ENCODE measurements at regions not wholly inside any gene's neighbourhood (a gene's known extent, or its start where the extent isn't known, plus 50 kb on each side); places are given as distances from the start of the nearest gene placed in this dataset.

DNA sequence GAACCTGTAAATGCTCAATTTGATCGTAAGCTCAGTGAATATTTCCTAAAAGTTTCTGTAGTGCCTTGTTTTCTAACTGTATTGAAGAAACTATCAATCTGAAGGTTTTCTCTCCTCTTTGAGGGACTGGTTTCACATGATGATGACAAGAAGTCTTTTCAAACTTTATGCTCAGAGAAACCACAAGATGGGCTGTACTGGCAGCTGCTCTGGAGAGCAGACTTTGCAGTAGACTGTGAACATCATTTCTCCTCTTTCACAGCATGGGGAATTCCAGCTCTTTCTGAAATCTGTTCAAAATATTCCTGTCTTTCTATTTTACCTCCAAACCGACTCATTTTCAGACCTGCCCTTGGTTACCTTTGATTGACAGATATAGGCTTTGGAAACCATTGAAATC lies 194.4 kb downstream of the IZUMO3 start:
- no peak for DNase-seq
- Histone ChIP-seq H3K9me3 (ENCODE audit: control insufficient read depth, low read length) (no peaks in the 10 kb centered on the region), H3K27me3 (ENCODE audit: control insufficient read depth, insufficient read depth) (no peaks in the 10 kb centered on the region), H3K4me3 (ENCODE audit: low read length) (no peak overlapping the region), H3K27ac (ENCODE audit: low read length) (no peak overlapping the region), H3K4me1 (ENCODE audit: control insufficient read depth, insufficient read depth, low read length) (no peaks in the 10 kb centered on the region)
- intact Hi-C loops (cut with DNase I): no loop called here
- ATAC-seq: no peak
- WGBS: 56% methylated on average over 2 of the region's 2 CpGs

DNA sequence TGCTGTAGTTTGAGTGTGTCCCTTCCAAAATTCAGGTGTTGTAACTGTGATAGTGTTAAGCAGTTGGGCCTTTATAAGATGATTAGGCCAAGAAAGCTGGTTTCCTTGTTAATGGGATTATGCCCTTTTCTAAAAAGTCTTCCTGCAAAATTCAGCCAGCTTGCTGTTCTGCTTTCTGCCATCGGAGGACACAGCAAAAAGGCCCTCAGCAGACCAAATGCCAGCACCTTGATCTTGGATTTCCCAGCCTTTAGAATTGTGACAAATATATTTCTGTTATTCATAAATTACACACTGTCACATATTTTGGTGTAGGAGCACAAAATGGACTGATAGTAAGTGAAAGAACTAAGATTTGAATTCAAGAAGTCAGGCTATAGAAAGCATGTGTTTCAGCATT lies 203.2 kb downstream of the IZUMO3 start:
- intact Hi-C loops (cut with DNase I): no loop called here
- Histone ChIP-seq H3K4me1 (ENCODE audit: control insufficient read depth, insufficient read depth, low read length) (no peaks in the 10 kb centered on the region), H3K27me3 (ENCODE audit: control insufficient read depth, insufficient read depth) (no peaks in the 10 kb centered on the region), H3K27ac (ENCODE audit: low read length) (no peak overlapping the region), H3K9me3 (ENCODE audit: control insufficient read depth, low read length) (no peaks in the 10 kb centered on the region), H3K4me3 (ENCODE audit: low read length) (no peak overlapping the region)
- DNase-seq (no peak), ATAC-seq (no peak)
- 85% methylated on average over 1 of the region's 1 CpG for WGBS

DNA sequence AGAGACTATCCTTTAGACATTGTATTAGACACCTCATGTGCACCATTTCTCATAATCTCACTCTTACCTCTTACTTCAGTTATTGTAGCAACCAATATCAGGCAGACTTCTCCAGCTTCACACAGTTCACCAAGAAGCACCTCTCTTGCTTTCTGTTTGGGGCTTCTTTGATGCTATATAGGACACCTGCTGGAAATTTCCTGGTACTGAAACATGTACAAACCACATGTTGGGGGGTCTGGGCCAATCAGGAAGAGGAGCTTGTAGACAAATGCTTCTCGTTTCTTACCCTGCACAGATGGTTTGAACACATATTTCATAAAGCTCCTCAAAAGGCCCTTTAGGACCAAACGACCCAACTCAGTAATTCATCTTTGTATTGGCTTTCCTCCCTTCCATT lies 212.1 kb downstream of the IZUMO3 start:
- no peak for DNase-seq
- no peak for ATAC-seq
- 34% methylated on average over 2 of the region's 2 CpGs for WGBS
- intact Hi-C loops (cut with DNase I): no loop called here
- Histone ChIP-seq H3K9me3 (ENCODE audit: control insufficient read depth, low read length) (no peaks in the 10 kb centered on the region), H3K27me3 (ENCODE audit: control insufficient read depth, insufficient read depth) (no peaks in the 10 kb centered on the region), H3K27ac (ENCODE audit: low read length) (no peak overlapping the region), H3K4me1 (ENCODE audit: control insufficient read depth, insufficient read depth, low read length) (no peaks in the 10 kb centered on the region), H3K4me3 (ENCODE audit: low read length) (no peak overlapping the region)

DNA sequence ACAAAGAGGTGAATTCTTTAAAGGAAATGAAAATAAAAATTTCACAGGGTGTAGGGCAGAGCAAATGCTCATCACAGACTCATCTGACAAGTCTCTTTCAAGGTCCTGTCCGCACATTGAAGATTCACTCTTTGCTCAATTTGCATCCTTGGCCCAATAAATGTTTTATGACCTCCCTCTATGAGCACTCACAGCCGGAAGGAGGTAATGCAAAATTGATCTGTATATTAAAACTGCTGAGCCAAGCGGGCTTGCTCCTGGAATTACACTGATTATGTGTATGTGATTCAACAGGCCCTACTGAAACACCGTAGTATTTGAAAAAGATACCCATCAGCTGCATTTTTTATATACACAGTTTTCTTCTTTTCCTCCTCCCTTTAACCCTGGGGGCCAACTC lies 246.8 kb downstream of the IZUMO3 start:
- 84% methylated on average over 4 of the region's 4 CpGs for WGBS
- Histone ChIP-seq H3K4me3 (ENCODE audit: low read length) (no peak overlapping the region), H3K27me3 (ENCODE audit: control insufficient read depth, insufficient read depth) (no peaks in the 10 kb centered on the region), H3K4me1 (ENCODE audit: control insufficient read depth, insufficient read depth, low read length) (no peaks in the 10 kb centered on the region), H3K27ac (ENCODE audit: low read length) (no peak overlapping the region), H3K9me3 (ENCODE audit: control insufficient read depth, low read length) (no peaks in the 10 kb centered on the region)
- DNase-seq: no peak
- intact Hi-C loops (cut with DNase I): no loop called here
- ATAC-seq: no peak

DNA sequence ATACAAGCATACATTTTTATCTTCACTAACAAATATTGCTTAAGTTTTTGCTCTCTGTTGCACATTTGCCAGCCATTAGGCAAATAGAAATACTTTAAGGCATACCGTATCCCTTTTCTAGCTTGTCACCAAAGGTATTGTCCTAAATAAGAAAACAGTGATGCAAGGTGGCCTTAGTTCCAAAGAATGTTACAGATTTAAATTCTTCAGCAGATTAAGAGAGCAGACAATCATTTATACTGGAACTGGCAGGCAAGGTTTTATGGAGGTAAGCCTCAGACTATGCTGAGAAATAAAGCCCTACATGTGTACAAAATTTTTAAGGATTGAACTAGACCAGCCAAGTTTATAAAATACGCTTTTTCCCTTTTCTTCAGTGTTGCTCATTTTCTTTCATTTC lies 247.8 kb downstream of the IZUMO3 start:
- H3K9me3 ChIP-seq (ENCODE audit: control insufficient read depth, low read length): no peaks in the 10 kb centered on the region
- no peaks in the 10 kb centered on the region for H3K4me1 ChIP-seq (ENCODE audit: control insufficient read depth, insufficient read depth, low read length)
- intact Hi-C loops (cut with DNase I): no loop called here
- H3K27me3 ChIP-seq (ENCODE audit: control insufficient read depth, insufficient read depth): no peaks in the 10 kb centered on the region
- 84% methylated on average over 2 of the region's 2 CpGs for WGBS
- DNase-seq (no peak), ATAC-seq (no peak)
- no peak overlapping the region for H3K4me3 ChIP-seq (ENCODE audit: low read length)
- no peak overlapping the region for H3K27ac ChIP-seq (ENCODE audit: low read length)

DNA sequence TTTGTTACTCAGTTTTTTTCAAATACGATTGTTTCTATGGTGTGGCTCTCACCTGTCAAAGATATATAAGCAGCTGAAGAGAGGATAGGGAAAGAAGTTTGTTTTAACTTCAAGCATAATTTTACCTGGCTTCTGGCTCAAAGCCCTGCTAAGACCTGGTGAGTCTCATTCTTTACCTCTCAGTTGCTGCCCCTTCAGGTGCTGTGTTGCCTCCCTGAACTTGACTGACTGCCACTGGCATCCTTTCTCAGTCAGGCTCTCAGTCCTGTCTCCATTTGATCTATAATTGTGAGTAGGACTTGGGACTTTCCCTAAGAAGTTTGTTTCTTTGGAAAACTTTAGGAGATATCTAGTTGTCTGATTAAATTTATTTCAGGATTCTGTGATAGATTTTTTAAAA lies 249.6 kb downstream of the IZUMO3 start:
- intact Hi-C loops (cut with DNase I): no loop called here

DNA sequence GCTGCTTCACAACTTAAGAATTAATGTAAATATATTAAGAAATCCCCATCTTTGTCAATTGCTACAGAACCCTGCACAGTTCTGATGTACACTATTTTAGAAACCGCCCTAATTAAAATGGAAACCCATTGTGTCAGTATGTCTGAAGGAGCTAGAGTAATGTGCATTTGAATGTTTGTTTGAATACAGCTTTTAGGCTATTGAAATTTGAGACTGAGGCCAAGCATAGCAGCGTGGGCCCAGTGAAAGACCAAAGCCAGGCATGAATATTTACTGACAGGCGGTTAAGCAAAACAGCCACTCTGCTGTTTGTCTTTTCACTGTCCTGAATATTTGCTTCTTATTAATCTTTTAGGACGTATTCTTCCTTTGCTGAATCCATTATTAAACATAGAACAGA lies 252.3 kb downstream of the IZUMO3 start:
- 44% methylated on average over 4 of the region's 4 CpGs for WGBS
- intact Hi-C loops (cut with DNase I): no loop called here
- Histone ChIP-seq H3K9me3 (ENCODE audit: control insufficient read depth, low read length) (no peaks in the 10 kb centered on the region), H3K4me3 (ENCODE audit: low read length) (no peak overlapping the region), H3K27ac (ENCODE audit: low read length) (no peak overlapping the region), H3K27me3 (ENCODE audit: control insufficient read depth, insufficient read depth) (no peaks in the 10 kb centered on the region), H3K4me1 (ENCODE audit: control insufficient read depth, insufficient read depth, low read length) (no peaks in the 10 kb centered on the region)
- no peak for ATAC-seq
- DNase-seq: no peak

More for the DNA sequence above, 249.6 kb downstream of the IZUMO3 start:
- ATAC-seq (no peak), DNase-seq (no peak)
- no peak overlapping the region for H3K27ac ChIP-seq (ENCODE audit: low read length)
- no peak overlapping the region for H3K4me3 ChIP-seq (ENCODE audit: low read length)
- H3K4me1 ChIP-seq (ENCODE audit: control insufficient read depth, insufficient read depth, low read length): no peaks in the 10 kb centered on the region
- H3K27me3 ChIP-seq (ENCODE audit: control insufficient read depth, insufficient read depth): no peaks in the 10 kb centered on the region
- H3K9me3 ChIP-seq (ENCODE audit: control insufficient read depth, low read length): no peaks in the 10 kb centered on the region
- 79% methylated on average over 1 of the region's 1 CpG for WGBS

DNA sequence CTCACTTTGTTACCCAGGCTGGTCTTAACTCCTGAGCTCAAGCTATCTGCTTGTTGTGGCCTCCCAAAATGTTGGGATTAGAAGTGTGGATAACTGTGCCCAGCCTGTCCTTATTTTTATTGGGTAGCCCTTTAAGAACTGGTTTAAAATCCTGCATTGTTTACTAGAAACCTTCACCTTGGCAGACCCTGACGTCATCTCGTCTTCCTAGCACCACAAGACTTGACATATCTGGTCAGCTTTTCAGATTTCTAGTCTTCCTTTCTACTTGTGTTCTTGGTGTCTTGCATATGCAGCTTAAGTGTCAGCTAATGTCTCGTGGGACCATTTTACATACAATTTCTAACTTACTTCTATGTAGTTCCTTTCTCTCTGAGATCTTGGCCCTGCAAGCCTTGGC lies 258.9 kb downstream of the IZUMO3 start:
- H3K27ac ChIP-seq (ENCODE audit: low read length): no peak overlapping the region
- no peaks in the 10 kb centered on the region for H3K4me1 ChIP-seq (ENCODE audit: control insufficient read depth, insufficient read depth, low read length)
- ATAC-seq (no peak), DNase-seq (no peak)
- intact Hi-C loops (cut with DNase I): no loop called here
- H3K4me3 ChIP-seq (ENCODE audit: low read length): no peak overlapping the region
- H3K27me3 ChIP-seq (ENCODE audit: control insufficient read depth, insufficient read depth): no peaks in the 10 kb centered on the region
- 67% methylated on average over 3 of the region's 3 CpGs for WGBS
- no peaks in the 10 kb centered on the region for H3K9me3 ChIP-seq (ENCODE audit: control insufficient read depth, low read length)

DNA sequence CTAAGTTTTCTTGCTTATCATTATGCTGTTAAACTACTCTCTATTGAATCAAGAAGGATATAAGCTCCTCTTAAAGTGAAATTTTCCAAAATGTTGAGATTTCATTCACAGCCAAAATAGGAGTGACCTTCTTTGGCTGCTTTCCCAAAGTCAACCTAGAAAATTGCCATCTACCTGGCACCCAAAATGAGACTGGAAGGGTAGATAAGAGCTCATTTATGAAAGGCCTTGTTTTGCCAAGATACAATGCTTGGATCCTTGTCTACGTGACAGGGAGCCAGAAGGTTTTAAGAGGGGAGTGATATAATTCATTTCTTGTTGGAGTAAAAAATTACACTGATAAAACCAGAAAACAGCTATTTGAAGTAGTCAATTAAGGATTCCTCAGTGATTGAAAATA lies 287.1 kb downstream of the IZUMO3 start:
- no peak for ATAC-seq
- WGBS: 23% methylated on average over 1 of the region's 1 CpG

DNA sequence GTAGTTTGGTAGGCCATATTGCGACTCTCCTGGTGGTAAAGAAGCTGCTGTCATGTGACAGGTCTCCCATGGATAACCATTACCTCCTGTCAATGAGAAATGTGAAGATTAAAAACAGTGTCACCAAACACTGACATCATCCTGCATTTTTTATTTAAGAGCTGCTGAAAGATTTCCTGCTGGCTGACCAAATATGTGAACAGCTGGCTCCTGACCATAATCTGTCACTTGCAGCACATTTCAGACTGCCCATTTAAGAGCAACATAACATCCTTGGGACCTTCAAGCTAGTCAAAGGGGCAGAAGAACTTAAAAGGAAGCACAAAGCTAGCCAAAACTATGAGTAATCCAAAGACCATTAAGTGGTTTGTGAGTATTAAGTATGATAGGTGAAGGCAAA lies 288.0 kb downstream of the IZUMO3 start:
- DNase-seq: no peak
- intact Hi-C loops (cut with DNase I): no loop called here
- no peaks in the 10 kb centered on the region for H3K27me3 ChIP-seq (ENCODE audit: control insufficient read depth, insufficient read depth)
- H3K9me3 ChIP-seq (ENCODE audit: control insufficient read depth, low read length): no peaks in the 10 kb centered on the region
- no peak overlapping the region for H3K27ac ChIP-seq (ENCODE audit: low read length)
- ATAC-seq: no peak
- no peak overlapping the region for H3K4me3 ChIP-seq (ENCODE audit: low read length)
- WGBS: 67% methylated on average over 1 of the region's 1 CpG
- no peaks in the 10 kb centered on the region for H3K4me1 ChIP-seq (ENCODE audit: control insufficient read depth, insufficient read depth, low read length)

More for the DNA sequence above, 287.1 kb downstream of the IZUMO3 start:
- intact Hi-C loops (cut with DNase I): no loop called here
- H3K4me1 ChIP-seq (ENCODE audit: control insufficient read depth, insufficient read depth, low read length): no peaks in the 10 kb centered on the region
- no peaks in the 10 kb centered on the region for H3K27me3 ChIP-seq (ENCODE audit: control insufficient read depth, insufficient read depth)
- H3K9me3 ChIP-seq (ENCODE audit: control insufficient read depth, low read length): no peaks in the 10 kb centered on the region
- H3K27ac ChIP-seq (ENCODE audit: low read length): no peak overlapping the region
- DNase-seq: no peak
- H3K4me3 ChIP-seq (ENCODE audit: low read length): no peak overlapping the region

DNA sequence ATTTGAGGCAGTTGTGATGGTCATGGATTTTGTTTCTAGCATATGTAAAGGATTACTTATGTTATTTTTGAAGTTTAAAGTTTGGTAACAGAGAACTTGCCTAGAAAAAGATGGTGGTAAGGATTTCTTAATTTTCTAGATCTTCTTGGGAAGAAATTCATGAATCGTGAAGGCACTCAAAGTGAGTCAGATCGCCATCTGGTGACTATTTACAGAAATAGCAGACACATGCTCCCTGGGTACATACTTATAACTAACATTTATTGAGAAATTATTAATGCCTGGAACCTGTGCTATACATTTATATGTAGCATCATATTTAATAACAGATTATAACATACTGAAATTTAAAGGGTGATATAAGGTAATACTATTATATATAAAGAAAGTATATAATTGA lies 299.7 kb downstream of the IZUMO3 start:
- H3K27me3 ChIP-seq (ENCODE audit: control insufficient read depth, insufficient read depth): no peaks in the 10 kb centered on the region
- 17% methylated on average over 2 of the region's 2 CpGs for WGBS
- no peak overlapping the region for H3K4me3 ChIP-seq (ENCODE audit: low read length)
- DNase-seq (no peak), ATAC-seq (no peak)
- H3K9me3 ChIP-seq (ENCODE audit: control insufficient read depth, low read length): no peaks in the 10 kb centered on the region
- no peak overlapping the region for H3K27ac ChIP-seq (ENCODE audit: low read length)
- no peaks in the 10 kb centered on the region for H3K4me1 ChIP-seq (ENCODE audit: control insufficient read depth, insufficient read depth, low read length)
- intact Hi-C loops (cut with DNase I): no loop called here

DNA sequence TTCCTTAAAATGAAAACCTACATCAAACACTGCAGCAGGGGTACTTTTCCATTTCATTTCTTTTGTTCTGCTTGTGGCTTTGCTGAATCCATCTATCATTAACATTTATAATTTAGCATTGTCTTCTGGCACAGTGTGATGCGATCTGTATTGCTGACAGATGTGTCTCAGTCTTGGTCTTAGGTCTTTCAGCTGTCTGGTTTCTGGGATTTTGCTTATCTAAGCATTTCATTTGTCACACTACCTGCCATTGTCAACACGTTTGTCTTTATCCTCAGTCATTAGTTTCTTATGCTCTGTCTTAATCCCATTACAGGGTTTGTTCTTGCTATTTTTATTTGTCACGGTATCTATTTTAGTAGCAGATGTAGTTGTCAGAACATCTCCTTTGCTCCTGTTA lies 303.1 kb downstream of the IZUMO3 start:
- DNase-seq (no peak), ATAC-seq (no peak)
- intact Hi-C loops (cut with DNase I): no loop called here
- Histone ChIP-seq H3K27me3 (ENCODE audit: control insufficient read depth, insufficient read depth) (no peaks in the 10 kb centered on the region), H3K9me3 (ENCODE audit: control insufficient read depth, low read length) (no peaks in the 10 kb centered on the region), H3K4me1 (ENCODE audit: control insufficient read depth, insufficient read depth, low read length) (no peaks in the 10 kb centered on the region), H3K27ac (ENCODE audit: low read length) (no peak overlapping the region), H3K4me3 (ENCODE audit: low read length) (no peak overlapping the region)
- 55% methylated on average over 3 of the region's 3 CpGs for WGBS
